GM21528 (cell line): ENCODE measurements at regions not wholly inside any gene's neighbourhood (a gene's known extent, or its start where the extent isn't known, plus 50 kb on each side); places are given as distances from the start of the nearest gene placed in this dataset.
"Not testable (repeated sequence)": the region's sequence is repeated elsewhere in the genome, so short reads cannot be mapped to it uniquely, and the experiment has no call there.

Experiments used
- ATAC-seq: cut with Tn5 transposase; IDR thresholded peaks from one replicate; pipeline ENCODE4 v1.9.1; 2021; ENCODE audit warnings: mild to moderate bottlenecking, moderate library complexity; ENCODE audit not compliant: unreplicated experiment, low FRiP score

DNA sequence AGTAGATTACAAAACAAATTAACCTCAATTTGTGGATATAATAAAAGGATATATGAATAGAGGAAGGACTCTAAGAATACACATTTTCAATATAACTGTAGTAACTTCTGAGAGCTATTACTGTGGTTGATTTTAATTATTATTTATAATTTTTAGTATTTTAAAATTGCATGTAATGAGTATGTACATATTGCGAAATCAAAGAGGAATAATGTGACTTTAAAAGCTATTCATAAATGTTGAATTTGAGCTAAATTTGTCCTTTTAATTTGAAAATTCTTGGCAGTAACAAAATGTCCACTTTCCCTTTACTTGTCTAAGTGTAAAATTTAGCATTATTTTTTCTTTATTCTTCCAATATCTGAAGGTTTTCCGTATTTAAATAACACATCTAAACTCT, 750.6 kb upstream of the PCDH15 start:
- ATAC-seq, result no peak

DNA sequence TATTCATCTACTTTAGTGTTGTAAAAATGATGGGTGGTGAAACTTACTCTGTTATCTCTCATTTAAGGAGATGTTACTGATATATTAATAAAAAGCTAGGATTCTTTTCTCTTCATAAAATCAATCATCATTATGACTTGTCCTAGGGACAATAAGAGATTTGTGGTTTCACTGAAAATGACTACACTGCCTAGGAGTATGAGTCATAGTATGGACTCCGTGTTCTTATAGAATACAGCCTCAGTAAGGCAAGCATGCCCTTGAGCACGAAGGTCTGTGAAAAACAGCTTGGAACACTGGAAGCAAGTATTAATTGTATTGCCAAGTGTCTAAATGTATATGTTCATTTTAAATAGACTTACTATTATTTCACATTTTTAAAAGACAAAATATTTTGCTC, 749.2 kb upstream of the PCDH15 start:
- ATAC-seq, result no peak

DNA sequence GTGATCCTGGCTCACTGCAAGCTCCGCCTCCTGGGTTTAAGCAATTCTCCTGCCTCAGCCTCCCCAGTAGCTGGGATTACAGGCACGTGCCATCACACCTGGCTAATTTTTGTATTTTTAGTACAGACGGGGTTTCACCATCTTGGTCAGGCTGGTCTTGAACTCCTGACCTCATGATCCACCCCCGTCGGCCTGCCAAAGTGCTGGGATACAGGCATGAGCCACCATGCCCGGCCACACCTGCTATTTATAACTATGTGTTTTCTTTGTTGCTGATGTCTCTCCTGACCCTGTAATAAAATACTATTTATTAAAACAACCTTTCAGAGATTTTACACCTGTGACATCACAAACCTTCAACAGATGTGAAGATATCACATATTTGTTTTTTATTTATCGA, 736.5 kb upstream of the PCDH15 start:
- ATAC-seq, result not testable (repeated sequence)

DNA sequence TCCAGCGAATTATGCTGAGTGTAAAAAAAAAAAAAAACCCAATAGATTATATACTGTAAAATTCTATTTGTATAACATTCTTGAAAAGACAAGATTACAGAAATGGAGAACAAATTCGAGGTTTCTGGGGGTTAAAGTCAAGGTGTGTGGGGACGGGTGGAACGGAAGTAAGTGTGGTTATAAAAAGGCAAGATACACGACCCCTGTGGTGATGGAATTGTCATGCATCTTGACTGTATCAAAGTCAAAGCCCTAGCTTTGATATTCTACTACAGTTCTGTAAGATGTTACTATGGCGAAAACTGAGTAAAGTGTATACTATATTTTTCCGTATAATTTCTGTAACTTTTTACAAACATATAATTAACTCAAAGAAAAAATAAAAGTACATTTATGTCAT, 718.2 kb upstream of the PCDH15 start:
- no peak for ATAC-seq

DNA sequence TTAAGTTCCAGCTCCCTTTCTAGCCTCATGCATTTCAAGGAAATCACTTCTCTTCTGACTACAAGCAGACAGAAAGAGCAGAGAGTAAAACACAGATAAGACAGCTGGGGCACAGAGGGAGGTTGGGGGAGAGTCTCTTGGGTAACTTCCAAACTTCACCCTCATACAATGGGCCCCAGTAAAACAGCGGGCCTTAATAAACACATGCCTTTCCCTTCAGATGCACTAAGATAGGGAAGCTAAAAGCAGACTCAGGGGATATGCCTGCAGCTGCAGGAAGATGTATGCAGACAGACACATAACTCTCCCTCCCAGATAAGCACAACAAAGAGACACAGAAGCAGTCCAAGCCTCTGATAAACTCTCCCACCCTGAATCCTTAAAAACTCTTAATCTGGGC, 717.4 kb upstream of the PCDH15 start:
- ATAC-seq, result not testable (repeated sequence)

DNA sequence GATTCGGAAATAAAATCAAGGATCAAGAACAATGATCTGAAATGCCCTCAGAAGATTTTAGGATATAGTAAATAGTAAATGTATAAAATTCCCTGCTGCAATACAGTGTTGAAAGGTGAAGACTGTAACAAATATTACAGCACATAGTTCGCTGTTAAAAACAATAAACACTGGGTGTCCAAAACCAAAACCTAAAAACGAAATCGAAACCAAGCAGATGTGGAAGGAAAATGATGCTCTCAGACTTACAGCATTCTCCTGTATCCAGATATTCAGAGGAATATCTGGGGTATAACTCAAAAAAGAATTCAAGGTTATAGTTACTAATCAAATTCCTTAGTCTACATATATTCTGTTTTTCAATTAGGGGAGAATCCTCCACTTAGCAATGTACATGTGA, 708.1 kb upstream of the PCDH15 start:
- no peak for ATAC-seq

DNA sequence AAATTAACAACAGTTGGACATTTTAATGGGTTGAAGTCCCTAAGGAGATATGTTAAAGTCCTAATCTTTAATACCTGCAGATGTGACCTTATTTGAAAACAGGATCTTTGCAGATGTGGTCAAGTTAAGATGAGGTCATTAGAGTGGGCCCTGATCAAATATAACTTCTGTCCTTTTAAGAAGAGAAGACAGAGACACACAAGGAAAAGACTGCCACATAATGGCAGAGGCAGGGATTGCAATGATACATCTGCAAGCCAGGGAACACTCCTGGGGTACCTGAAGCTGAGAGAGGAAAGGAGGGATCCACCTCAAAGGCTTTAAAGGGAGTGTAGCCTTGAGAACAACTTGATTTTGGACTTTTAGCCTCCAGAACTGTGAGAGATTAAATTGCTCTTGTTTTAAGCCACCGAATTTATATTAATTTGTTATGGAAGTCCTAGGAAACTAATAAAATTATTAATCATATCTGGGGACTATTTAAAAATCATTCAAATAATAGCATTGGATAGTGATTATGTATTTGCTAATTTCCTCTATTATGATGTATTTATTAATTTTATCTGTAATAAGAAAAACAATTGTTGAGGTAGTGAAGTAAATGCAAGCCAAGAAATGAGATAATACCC, 700.0 kb upstream of the PCDH15 start:
- ATAC-seq, result no peak

DNA sequence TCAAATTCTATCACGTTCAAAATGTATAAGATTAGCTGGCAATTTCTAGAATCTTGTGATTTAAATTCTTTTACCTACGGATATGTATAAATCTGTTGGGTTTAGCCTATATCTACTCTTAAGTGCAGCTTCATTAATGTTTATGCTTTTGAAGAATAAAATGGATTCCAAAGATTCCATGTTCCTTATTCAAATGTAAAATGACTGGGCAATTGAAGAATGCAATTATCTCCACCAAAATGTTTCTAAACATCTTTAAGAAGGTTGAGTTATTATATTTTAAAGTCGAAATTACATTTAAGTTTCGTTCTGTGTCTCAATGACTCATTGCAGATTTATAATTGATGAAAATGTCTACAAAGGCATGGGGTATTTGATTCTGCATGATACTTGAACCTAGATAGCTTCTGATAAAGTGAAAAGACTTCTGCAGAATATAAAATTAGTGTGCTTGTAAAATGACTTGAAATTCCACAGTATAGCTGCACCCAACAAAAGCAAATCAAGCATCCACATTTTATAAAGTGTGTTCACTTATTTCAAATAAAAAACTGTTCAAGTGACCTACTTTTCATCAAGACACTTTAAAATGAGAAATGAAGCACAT, 697.0 kb upstream of the PCDH15 start:
- ATAC-seq, result no peak

DNA sequence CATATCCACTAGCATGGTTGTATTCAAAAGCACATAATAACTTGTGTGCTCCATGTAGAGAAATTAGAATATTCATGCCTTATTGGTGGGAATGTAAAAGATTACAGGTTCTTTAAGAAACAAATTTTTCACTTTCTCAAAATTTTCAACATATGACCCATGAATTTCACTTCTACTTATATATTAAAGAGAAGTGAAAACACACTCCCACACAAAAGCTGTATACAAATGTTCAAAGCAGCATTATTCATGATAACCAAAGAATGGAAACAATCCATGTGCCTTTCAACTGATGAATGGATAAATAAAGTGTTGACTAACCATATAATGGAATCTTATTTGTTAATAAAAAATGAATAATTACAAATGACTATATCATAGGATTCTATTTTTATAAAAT, 694.5 kb upstream of the PCDH15 start:
- ATAC-seq, result no peak

DNA sequence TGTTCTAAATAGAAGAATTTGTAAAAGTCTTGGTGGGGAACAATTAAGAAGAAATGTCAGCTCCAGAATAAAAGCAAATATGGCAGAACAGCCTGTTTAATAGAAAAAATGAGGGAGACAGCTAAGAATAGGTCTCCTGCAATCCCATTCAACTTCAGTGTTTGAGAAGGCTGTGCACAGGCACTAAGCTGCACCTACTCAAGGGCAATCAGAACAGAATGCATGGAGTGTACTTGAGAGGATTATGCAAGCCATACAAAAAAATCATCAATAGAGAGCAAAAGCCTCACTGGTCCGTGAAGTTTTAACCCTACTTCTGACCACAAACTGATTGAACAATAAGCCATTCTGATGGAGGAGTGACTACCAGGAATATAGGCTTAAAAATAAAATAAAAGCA, 690.7 kb upstream of the PCDH15 start:
- ATAC-seq, result no peak

DNA sequence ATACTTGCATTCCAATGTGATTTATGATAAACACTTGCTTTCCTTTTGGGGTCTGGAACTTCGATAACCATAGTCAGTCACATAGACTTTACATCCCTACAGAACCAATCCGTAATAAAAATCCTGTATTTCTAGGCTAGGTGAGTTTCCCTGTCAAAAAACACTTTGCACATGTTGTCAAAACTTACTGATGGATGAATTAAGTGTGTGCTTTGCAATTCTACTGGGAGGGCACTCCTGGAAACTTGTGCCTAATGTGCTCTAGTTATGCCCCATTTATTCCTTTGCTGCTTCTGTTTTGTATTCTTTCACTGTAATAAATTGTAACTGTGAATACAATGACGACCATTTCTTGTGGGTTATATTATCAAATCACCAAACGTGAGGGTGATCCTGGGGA, 684.8 kb upstream of the PCDH15 start:
- ATAC-seq, result no peak

DNA sequence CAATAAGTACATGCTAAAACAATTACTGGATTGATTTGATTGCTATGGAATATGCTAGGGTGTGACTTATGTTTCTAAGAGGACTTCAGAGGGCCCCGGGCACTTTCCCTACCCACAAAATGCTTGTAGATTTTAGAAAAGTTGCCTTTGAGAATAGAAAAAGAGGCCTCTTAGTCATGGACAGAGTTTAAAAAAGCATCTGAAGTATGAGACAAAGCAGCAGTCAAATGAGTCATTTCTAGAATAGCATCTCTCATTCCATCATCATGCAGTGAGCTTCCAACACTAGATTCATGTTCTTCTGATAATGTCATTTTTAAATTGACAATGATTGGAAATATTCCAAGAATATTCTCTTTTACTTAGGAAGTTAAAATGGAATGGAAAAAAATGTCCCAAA, 675.1 kb upstream of the PCDH15 start:
- no peak for ATAC-seq

DNA sequence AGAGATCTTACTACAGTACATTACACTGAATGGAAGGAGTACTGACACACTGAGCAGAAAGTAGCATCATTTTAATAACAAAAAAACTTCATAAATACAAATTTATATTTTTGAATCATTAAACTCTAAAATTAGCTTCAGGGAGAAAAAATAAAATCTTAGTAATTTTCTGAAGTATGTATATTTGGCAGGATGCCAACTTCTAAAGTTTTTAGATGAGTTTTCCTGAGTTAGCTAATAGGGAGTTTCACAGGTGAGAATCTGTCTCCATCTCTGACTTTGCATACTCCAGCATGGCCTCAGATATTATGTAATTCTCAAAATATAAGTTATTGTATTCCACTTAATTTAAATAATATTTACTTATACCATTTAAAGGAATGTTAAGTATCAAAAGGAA, 673.2 kb upstream of the PCDH15 start:
- ATAC-seq, result no peak

DNA sequence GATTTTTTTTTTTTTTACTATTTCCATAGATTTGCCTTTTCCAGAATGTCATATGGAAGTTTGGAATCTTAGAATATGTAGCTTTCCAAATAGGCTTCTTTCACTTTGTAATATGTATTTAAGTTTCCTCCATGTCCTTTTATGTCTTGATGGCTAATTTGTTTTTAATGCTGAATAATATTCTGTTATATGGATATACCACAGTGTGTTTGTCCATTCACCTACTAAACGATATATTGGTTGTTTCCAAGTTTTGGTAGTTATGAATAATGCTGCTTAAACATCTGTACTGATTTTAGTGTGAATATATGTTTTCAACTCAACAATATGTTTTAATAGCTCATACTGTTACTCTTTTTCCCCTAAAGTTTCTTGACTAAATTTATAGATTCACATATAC, 669.8 kb upstream of the PCDH15 start:
- ATAC-seq, result no peak

DNA sequence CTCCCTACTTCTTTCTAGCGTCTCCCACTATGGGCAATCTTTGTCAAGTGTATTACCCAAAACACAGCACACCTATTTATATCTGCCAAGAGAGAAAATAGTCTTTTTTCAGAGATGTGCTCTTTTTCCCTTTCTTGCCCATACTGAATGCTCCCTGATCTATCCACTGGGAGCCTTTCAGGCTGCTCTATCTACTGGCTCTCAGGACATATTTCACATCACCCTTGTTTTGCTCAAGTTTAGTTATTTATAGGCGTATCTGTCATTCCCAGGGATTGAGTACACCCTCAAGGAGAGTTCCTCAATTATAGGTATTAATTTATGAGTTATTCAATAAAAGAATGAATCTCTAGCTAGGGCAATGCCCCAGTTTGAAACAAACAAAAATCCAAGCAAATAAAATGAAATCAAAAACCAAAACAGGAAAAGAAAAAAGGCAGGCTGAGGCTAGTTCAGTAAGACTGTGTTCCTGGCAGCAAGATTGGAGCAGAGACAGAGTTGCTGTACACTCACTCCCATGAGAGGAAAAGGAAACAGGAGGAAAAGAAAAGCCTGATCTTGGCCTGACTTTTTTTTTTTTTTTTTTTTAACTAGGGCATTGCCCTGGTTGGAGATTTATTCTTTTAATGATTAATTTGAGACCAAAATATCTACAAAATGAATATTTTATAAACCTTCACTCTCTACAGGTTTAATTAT, 665.9 kb upstream of the PCDH15 start:
- no peak for ATAC-seq

DNA sequence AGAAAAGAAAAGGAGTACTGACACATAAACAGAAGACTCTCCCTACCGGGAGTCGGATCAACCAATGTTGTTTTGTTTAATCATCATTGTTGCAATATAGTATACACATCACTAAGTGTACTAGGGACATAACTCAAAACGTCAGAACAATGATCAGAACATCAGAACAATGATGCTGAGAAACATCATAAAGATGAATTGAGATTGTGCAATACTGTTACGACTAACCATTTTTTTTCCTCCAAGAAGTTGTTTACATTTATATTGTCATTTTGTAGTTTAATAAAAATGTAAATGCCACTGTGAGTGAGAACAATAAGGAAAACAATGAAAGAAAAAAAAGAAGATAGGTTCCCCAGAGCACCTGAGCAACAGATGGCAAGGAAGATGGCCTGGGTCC, 663.1 kb upstream of the PCDH15 start:
- ATAC-seq, result no peak

DNA sequence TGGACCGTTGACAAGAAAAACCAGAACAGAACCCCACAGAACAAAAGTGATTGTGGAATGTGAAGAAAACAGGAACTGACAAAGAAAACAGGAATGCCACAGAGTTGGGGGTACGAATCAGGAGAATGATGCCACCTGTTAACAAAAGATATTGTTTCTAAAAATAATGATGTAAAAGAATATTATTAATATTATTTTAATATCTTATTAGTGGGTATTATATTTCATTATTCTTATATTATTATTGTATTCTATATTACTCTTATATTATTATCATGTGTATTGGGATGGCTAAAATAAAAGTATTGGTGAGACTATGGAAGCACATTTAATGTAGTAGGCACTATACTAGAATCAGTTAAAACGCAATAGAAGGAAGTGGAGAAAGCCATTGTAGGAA, 659.0 kb upstream of the PCDH15 start:
- no peak for ATAC-seq

DNA sequence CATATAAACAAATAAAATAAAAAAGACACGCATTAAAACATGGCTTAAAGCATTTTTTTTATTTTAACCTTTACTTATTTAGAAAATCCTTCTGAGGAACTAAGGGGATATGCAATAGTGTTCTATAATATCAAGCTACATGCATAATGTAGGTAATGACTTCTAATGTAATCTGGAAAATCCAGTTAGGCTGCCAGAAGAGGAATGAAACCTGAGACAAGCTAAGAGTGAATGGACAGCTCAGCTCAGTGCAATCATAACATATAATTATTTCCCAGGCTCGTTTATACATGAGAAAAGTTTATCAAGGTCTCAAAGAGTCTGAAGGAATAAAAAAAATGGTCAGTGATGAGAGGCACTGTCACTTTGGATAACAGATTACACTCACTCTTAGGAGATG, 649.0 kb upstream of the PCDH15 start:
- ATAC-seq, result no peak

DNA sequence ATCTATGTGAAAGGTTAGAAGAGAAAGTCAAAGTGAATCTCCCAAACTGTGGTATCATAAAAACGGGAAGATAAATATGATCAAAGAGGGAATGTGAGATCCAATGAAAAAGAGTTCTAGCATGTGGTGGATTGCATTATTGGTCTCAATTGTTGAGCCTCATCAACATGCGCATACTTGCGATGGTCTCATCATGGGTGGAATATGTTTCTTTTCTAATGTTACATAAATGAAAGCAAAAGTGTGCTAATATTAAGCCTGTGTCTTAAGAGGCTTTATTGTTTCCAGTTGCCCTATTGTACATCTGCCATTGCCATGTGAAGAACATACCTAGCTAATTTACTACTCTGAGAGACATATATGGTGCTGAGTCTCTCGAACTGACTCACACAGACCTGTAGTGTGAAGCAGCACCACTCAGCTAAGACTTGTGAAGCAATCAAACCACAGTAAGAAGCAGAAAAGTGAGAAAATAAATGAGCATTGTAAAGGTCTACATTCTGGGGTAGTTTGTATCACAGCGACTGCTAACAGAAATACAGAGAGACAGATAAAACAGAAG, 645.5 kb upstream of the PCDH15 start:
- ATAC-seq, result no peak

DNA sequence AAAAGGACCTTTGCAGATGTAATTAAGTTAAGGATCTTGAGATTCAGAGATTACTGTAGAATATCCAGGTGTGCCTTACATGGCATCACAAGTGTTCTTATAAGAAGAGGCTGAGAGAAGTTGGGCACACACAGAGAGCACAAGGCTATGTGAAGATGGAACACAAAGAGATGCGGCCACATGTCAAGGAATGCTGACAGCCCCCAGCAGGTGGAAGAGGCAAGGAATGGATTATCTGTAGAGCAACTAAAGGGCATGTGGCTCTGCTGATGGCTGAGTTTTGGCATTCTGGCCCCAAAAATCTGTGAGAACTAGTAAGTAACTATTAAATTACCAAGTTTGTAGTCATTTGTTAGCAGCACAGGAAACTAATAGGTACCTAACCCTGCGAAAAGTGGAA, 640.7 kb upstream of the PCDH15 start:
- ATAC-seq, result no peak

DNA sequence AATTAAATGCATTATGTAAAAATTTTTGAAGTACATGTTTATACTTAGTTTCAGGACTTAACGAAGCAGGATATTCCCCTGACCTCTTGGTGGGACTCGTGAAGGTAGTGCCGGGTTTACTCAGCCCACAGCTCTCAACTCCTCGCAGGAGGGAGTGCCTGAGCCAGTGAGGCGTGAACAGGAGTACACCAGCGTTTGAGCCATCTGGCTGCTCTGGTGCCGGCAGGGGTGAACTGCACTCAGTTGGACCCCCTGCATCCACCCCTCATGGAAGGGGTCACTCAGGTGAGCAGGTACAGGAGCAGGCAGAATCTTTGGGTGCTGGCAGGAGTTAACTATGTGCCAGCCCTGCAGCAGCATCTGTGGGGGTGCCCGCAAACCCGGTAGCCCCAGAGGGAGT, 625.1 kb upstream of the PCDH15 start:
- no peak for ATAC-seq

DNA sequence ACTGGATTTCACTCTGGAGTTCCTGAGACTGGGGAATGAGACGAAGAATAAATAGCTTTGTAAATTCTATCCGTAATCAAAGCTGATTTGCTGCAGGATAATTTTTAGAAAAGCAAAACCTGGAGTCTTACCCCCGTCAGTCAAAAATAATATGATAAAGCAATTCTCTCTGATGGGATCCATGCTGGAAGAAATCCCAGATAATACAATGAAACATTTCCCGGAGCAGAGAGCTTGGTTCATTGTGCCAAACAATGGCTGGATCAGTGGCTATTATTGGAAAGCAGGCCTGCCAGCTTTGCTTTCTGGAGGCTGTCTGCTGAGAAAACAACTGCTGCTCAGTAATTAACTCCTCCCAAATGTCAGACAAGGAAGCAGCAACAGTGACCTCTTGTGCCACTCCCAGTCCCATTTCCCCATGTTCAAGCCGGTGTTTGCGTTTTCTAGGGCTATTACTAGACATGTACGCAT, 609.4 kb upstream of the PCDH15 start:
- ATAC-seq, result no peak
